Renal cortex interstitium (tissue), 11 donors: ENCODE measurements at regions not wholly inside any gene's neighbourhood (a gene's known extent, or its start where the extent isn't known, plus 50 kb on each side); places are given as distances from the start of the nearest gene placed in this dataset.
"Not testable (repeated sequence)": the region's sequence is repeated elsewhere in the genome, so short reads cannot be mapped to it uniquely, and the experiment has no call there.

ENCODE experiments used
- DNase-seq, 11 donors: peaks; one replicate each; pipeline ENCODE4 v3.0.0-alpha.2; 2013; ENCODE audit warnings: low read depth in 9 of 11, low spot score in 4 of 11; ENCODE audit errors: extremely low read depth in 1 of 11

DNA sequence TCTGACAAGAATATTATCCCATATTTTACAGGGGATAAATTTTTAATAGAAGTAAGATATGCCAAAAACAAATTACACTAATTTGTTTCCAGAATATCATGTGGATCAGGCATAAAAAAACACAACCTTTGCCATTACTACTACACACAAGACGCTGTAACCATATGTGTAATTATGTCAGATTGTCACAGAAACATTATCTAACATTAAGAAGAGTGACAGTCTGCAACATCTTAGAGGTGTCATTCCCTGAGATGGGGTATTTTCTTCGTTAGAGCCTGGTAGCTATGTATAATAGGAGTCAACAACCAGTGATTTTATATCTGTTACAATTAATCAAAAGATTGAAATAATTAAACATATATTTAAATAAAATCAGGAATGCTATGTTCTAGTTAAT, 518.9 kb downstream of the RERGL start:
- DNase-seq, result no peak

DNA sequence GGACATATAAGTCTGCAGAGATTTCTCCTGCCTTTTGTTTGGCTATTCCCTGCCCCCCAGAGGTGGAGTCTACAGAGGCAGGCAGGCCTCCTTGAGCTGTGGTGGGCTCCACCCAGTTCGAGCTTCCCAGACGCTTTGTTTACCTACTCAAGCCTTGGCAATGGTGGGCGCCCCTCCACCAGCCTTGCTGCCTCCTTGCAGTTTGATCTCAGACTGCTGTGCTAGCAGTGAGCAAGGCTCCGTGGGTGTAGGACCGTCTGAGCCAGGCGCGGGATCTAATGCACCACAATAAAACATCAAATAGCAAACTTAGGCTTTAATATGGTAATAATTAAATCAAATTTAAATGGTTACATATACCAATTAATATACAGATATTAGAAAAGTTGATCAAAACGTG, 525.4 kb downstream of the RERGL start:
- not testable (repeated sequence) for DNase-seq

DNA sequence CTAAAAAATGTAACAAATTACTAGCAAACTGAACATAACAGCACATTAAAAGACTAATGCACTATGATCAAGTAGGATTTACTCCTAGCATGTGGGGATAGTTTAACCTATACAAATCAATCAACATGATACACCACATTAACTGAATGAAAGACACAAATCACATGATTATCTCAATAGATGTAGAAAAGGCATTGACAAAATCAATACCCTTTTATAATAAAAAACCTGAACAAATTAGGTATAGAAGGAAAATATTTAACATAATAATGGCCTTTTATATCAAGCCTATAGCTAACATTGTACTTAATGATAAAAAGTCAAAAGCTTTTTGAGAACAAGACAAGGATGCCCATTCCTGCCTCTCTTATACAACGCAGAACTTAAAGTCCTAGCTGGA, 540.0 kb downstream of the RERGL start:
- no peak for DNase-seq

GRCh38 chr12:17540921-17541320, 549.1 kb downstream of the RERGL start:
- no peak for DNase-seq

DNA sequence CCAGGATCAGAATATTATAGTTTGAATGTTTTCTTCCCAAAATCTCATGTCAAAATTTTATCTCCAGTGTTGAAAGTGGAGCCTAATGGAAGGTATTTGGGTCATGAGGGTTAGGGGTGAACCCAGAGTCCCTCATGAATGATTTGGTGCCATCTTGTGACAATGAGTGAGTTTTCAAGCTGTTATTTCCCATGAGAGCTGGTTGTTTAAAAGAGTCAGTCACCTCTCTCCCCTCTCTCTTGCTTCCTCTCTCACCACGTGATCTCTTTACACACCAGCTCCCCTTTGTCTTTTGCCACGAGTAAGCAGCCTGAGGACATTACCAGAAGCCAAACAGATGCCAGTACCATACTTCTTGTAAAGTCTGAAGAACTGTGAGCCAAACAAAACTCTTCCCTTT, 561.6 kb downstream of the RERGL start:
- DNase-seq, result no peak

GRCh38 chr12:17527021-17527420, 563.0 kb downstream of the RERGL start:
- no peak for DNase-seq

GRCh38 chr12:17511369-17511768, 578.6 kb downstream of the RERGL start:
- DNase-seq, result no peak

GRCh38 chr12:17507336-17507735, 582.7 kb downstream of the RERGL start:
- DNase-seq, result no peak

- no peak for DNase-seq
Measured at GRCh38 chr12:17503742-17504141, 586.3 kb downstream of the RERGL start.

DNA sequence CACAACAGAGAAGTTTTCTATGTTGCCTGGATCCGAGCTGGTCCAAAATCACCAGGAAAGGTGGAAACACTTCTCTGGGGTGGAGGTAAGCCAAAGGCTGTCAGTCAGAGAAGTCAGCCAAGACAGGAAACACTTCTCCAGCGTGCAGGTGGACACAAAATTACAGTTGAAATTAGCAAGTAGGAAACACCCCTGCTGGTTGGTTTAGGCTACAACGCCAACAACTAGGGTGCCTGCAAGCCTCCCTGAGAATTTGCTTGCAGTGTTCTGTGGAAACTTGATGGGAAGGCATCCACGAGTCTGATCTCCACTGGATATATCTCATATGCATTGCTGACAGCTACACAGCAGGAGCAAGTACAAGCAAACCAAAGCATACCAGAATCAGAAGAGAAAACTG, 600.5 kb downstream of the RERGL start:
- DNase-seq, result no peak

DNA sequence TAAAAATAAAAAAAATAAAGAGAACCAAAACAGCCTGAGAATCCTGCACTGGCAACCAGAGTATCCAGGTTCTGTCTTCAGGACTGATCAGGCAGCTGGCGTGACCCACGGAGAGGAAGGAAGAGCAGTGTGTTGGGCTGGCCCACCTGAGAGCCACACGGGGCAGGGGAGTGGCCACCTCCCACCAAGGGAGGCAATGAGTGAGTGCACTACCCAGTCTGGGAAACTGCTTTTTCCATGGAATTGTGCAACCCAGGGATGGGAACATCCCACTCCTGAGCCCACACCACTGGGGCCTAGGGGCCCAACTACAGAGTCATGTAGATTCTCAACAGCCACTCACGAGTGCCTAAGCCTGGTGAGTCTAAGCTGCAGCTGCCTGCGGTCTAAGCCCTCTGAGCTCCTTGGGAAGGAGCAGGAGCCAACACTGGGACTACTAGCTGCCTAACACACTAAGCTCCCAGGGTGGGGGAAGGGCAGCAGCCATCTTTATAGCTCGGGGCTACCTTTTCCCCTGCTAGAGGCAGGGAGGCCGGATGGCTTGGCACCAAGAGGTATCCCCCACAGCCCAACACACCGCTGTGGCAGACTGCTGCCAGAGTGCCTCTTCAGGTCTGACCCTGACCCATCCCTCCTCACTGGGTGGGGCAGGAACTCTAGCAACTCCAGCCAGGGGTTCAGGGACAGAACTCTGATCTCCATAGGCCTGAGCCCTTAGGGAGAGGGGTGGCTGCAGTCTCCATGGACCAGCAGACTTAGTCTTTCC, 610.9 kb downstream of the RERGL start:
- no peak for DNase-seq

DNA sequence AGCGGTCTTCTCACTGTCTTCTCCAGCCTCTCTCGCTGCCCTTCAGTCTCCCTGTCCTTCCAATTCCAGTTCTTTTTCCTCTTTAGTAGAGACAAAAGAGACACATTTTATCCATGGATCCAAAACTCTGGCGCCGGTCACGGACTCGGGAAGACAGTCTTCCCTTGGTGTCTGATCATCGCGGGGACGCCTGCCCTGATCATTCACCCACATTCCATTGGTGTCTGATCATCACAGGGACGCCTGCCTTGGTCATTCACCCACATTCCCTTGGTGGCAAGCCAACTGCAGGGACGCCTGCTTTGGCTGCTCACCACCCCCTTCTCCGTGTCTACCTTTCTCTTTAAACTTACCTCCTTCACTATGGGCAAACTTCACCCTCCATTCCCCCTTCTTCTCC, 619.5 kb downstream of the RERGL start:
- DNase-seq, result no peak

DNA sequence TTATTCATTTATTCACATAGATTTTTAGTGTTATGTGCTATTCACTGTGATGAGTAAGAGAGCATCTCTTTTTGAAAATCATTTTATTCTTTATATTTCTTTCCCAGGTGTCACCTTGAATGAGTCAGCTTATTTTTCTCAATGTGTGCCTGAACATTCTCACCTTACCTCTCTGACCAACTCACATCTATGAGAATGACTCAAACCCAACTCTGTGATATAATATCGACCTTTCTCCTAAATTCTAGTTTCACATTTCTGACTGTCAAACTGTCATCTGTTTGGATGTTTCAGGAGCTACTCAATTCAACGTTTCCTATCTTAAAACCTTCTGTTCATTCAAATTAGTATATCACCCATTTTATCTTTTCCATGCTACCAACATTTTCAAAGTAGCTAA, 630.8 kb downstream of the RERGL start:
- DNase-seq, result no peak

- DNase-seq, result no peak
Measured at GRCh38 chr12:17456486-17456885, 633.5 kb downstream of the RERGL start.

DNA sequence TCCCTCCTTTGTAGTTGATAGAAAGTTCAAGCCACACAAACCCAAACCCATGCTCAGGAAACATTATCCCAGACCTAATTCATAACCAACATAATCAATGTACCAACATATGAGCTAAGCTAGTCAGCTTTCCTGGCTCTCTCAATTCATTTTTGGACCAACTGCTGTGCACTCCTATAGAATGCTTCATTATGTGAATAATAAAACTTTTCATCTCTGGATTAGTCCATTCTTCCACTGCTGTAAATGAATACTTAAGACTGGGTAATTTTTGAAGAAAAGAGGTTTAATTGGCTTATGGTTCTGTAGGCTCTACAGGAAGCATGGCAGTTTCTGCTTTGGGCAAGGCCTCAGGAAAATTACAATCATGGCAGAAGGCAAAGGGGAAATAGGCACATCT, 651.9 kb downstream of the RERGL start:
- DNase-seq, result no peak

GRCh38 chr12:17416748-17417147, 673.2 kb downstream of the RERGL start:
- no peak for DNase-seq

GRCh38 chr12:17414596-17414995, 675.4 kb downstream of the RERGL start:
- no peak for DNase-seq

DNA sequence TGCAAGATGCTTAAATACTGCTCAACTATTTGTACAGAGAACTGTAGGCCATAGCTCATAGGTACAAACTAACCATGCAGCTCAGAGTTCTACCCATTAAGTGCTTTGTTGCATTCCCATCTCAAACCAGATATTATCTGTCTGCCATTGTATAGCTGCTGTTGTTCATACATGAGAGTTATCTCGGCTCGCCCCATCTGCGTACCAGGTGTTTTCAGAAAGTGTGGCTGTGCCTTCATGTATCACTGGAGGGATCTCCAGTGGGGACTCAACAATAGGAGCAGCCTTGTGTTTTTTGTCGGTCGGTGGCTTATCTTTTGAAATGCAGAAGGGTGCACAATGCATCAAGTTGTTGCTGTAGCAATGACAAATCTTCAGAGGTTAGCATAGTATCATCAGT, 678.3 kb downstream of the RERGL start:
- no peak for DNase-seq

GRCh38 chr12:17388679-17389078, 701.3 kb downstream of the RERGL start:
- no peak for DNase-seq

- no peak for DNase-seq
Measured at GRCh38 chr12:17383321-17383720, 706.7 kb downstream of the RERGL start.

DNA sequence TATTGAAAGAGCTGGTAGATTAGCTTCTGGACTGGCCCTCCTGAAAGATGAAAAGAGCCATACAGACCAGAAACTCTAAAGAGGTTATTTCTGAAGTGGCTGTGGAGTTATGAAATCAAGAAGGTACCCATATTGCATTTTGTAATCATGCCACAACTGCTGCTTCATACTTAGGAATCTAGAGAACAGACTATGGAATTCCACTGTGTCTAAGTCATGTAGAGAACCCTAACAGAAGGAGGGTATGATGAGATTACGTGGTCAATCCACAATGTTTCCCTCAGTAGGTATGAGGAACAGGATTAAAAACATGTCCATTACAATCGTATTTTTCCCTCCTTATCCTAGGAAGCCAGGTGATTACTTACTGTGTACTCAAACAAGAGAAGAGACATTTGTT, 708.8 kb downstream of the RERGL start:
- DNase-seq, result no peak
